Uterus (tissue), 3 donors: ENCODE measurements at regions not wholly inside any gene's neighbourhood (a gene's known extent, or its start where the extent isn't known, plus 50 kb on each side); places are given as distances from the start of the nearest gene placed in this dataset.

Experiments
- DNase-seq, 2 donors: peaks; one replicate each; pipeline ENCODE4 v3.0.0-alpha.2; 2019 to 2020
- H3K27ac ChIP-seq, 2 donors: fragments of 200-600 bp; sonication (generic); 1 replicate in 1 of 2; 2 replicates in 1 of 2; pipeline ENCODE4 v1.5.1; 2016 to 2018
- H3K27me3 ChIP-seq, 2 donors: fragments of 200-600 bp; sonication (generic); one replicate each; pipeline ENCODE4 v1.5.1; 2018 to 2019; ENCODE audit warnings: control low read depth in 1 of 2
- H3K36me3 ChIP-seq, 2 donors: fragments of 200-600 bp; sonication (generic); one replicate each; pipeline ENCODE4 v1.5.1; 2019; ENCODE audit warnings: control low read depth in 1 of 2
- H3K4me1 ChIP-seq, 2 donors: fragments of 200-600 bp; sonication (generic); one replicate each; pipeline ENCODE4 v1.5.1; 2018 to 2019; ENCODE audit warnings: control low read depth in 1 of 2
- H3K4me3 ChIP-seq, 2 donors: fragments of 200-600 bp; sonication (generic); 1 replicate in 1 of 2; 2 replicates in 1 of 2; pipeline ENCODE4 v1.5.1; 2018 to 2019; ENCODE audit warnings: mild to moderate bottlenecking in 1 of 2
- H3K9me3 ChIP-seq, 2 donors: fragments of 200-600 bp; sonication (generic); one replicate each; pipeline ENCODE4 v1.5.1; 2019; ENCODE audit warnings: control low read depth in 1 of 2
- POLR2A ChIP-seq, 2 donors: fragments of 450-650 bp; IDR thresholded peaks; one replicate each; pipeline ENCODE4 v1.6.1; 2016; ENCODE audit warnings: antibody characterized with exemption in 2 of 2, mild to moderate bottlenecking in 1 of 2, moderate library complexity in 1 of 2
- intact Hi-C: fragments of 100-400 bp; cut with DNase I; formaldehyde crosslinking; loops from one replicate; pipeline ENCODE4 v1.15.1; 2023; ENCODE audit warnings: low total_unique reads
- TF ChIP-seq, protein P1 (sequence below), 4 experiments: fragments of 200-600 bp in 2 of 4; fragments of 450-650 bp in 2 of 4; sonication (generic) in 2 of 4; IDR thresholded peaks; one replicate each; pipeline ENCODE4 v1.5.1; 2016 to 2019; ENCODE audit warnings: antibody characterized with exemption in 4 of 4, mild to moderate bottlenecking in 2 of 4, moderate library complexity in 1 of 4
- donor health status: DM: yes; HTN: yes; CAD: no.

DNA sequence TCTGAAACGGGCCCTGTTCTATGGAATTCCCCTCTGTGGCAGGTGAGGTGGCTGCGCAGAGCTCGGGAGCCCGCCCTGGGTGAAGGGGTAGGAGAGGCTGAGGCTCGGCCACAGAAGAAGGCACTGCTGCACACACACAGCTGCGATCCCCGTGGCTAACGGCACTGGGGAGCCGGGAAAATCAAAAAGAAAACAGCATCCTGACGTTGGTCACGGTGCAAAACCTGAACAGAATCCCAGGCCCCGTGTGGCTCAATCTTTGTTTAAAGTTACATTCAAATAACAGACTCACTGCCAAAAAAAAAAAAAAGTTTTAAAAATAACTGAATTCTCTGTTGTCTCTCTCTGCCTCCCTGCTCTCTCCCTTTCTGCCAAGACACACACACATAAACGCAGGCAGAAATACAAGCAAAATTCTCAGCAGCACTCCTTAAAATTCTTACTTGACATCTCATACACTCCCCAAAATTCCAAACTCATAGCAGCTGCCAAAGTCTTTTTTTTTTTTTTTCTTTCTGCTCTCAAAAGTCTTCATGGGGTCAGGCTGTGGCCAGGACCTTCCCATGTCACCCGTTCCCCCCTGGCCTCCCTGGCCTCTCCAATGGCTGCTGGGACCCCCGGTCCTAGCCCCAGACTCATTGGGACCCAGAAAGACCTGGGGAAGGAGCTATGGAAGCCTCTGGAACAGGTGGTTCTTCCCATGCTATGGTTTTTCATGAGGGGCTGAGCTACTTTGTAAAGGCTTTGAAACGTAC is 248.8 kb downstream of the TTLL2 start:
- no peaks in the 10 kb centered on the region for H3K9me3 ChIP-seq
- H3K27ac ChIP-seq, result peak overlapping the region; percentile 91 to 95
- H3K27me3 ChIP-seq, result no peaks in the 10 kb centered on the region
- peak in 1 of 2 donors; percentile 69 for DNase-seq
- intact Hi-C loops, result no loop called here
- TF ChIP-seq, protein P1, sequence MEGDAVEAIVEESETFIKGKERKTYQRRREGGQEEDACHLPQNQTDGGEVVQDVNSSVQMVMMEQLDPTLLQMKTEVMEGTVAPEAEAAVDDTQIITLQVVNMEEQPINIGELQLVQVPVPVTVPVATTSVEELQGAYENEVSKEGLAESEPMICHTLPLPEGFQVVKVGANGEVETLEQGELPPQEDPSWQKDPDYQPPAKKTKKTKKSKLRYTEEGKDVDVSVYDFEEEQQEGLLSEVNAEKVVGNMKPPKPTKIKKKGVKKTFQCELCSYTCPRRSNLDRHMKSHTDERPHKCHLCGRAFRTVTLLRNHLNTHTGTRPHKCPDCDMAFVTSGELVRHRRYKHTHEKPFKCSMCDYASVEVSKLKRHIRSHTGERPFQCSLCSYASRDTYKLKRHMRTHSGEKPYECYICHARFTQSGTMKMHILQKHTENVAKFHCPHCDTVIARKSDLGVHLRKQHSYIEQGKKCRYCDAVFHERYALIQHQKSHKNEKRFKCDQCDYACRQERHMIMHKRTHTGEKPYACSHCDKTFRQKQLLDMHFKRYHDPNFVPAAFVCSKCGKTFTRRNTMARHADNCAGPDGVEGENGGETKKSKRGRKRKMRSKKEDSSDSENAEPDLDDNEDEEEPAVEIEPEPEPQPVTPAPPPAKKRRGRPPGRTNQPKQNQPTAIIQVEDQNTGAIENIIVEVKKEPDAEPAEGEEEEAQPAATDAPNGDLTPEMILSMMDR (IDR thresholded peaks at IDR 0.05), result no peak
- TF ChIP-seq POLR2A (IDR thresholded peaks at IDR 0.05), result no peak
- no peaks in the 10 kb centered on the region for H3K36me3 ChIP-seq
- H3K4me3 ChIP-seq, result peak overlapping the region in 1 of 2 donors; percentile 11
- peaks cover 3 to 8% of the 10 kb centered on the region in 2 donors for H3K4me1 ChIP-seq

DNA sequence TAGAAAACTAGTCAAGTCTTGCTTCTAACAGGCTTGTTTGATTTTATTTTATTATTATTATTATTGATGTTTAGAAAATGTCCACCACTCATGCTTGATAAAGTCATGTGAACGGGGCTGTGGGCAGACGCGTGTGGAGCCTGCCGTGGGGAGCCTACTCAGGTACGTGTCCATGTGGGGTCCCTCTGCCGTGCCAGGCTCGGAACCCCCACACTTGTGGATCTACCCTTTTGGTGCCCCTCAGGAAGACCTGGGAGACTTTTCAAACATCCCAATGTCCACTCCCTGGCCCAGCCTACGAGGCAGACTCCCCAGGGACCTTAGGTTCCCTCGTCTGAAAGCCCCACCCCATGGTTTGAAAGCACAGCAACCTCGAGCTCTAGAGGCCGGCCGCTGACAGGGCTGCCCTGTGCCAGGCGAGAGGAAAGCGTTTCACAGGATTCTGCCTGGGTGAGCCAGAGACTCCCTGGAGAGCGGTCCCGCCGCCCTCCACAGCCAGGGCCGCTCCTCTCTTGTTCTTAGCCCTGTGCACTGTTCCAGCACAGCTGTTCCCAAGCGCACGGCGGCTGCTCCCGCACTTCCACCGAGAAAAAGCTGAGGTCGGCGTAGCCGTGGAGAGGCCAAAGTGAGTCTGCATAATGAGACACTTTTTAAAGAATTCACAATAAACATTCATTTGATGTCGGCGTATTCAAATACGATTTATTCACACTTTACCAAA is 249.7 kb downstream of the TTLL2 start:
- no peaks in the 10 kb centered on the region for H3K27me3 ChIP-seq
- intact Hi-C loops, result no loop called here
- no peak overlapping the region for H3K4me3 ChIP-seq
- peak in 1 of 2 donors; percentile 66 for DNase-seq
- no peaks in the 10 kb centered on the region for H3K36me3 ChIP-seq
- no peaks in the 10 kb centered on the region for H3K9me3 ChIP-seq
- H3K27ac ChIP-seq, result peak overlapping the region; percentile 91 to 95
- peaks cover 3 to 8% of the 10 kb centered on the region in 2 donors for H3K4me1 ChIP-seq
- TF ChIP-seq, protein P1 (IDR thresholded peaks at IDR 0.05), result no peak
- peak in 1 of 2 donors; percentile 7 for TF ChIP-seq POLR2A (IDR thresholded peaks at IDR 0.05)

DNA sequence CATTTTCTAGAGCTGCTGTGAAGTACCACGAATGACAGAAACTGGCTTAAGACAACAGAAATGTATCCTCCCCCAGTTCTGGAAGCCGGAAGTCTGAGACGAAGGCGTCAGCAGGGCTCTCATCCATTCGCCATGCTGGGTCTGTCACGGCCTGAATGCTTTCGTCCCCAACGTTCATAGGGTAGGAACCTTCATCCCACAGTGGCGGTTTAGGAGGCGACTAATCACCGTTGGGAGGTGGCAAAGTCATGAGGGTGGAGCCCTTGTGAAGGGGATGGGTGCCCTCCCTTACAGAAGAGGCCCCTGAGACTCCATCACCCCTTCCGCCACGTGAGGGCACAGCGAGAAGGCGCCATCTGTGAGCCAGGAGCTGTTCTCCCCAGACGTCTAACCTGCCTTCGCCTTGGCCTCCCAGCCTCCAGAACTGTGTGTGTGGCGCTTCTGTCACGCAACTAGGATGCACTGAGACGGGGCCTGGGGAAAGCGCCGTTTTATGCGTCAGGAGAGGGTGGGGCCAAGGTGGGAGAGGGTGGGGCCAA is 250.3 kb downstream of the TTLL2 start:
- no peaks in the 10 kb centered on the region for H3K9me3 ChIP-seq
- H3K4me3 ChIP-seq, result no peak overlapping the region
- no peaks in the 10 kb centered on the region for H3K36me3 ChIP-seq
- H3K27me3 ChIP-seq, result no peaks in the 10 kb centered on the region
- DNase-seq, result no peak
- peaks cover 3 to 8% of the 10 kb centered on the region in 2 donors for H3K4me1 ChIP-seq
- intact Hi-C loops, result no loop called here
- peak overlapping the region; percentile 91 to 95 for H3K27ac ChIP-seq
- no peak for TF ChIP-seq POLR2A (IDR thresholded peaks at IDR 0.05)
- TF ChIP-seq, protein P1 (IDR thresholded peaks at IDR 0.05), result no peak

DNA sequence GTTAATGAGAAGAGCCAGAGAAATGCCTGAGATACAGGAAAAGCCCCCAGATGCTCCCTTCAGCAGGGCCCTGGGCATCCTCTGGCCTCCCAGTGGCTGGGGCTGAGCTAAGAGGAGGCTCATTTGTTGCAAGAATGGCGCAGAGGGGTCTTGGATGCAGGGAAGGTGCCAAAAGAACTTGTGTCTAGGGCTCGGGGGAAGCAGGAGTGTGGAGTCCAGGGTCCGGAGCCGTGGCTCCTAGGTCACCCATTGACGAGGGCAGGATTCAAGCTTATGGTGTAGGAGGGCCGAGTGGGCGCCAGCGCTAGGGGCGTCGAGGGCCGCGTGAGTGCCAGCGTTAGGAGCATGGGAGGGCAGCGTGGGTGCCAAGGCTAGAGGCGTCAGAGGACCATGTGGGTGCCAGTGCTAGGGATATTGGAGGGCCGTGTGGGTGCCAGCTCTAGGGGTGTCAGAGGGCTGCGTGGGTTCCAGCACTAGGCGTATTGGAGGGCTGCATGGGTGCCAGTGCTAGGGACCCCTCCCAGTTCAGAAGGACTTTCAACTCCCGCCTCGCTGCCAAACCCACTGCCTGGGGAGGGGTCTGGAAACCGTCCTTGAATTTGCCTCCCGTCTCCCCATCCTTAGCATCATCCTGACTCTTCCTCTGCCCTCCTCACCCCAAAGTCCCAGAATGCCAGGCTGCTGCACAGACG is 250.5 kb upstream of the AFDN start:
- Histone ChIP-seq H3K27ac (no peak overlapping the region), H3K9me3 (no peaks in the 10 kb centered on the region), H3K4me1 (peaks cover 3 to 8% of the 10 kb centered on the region in 2 donors), H3K4me3 (no peak overlapping the region), H3K36me3 (no peaks in the 10 kb centered on the region), H3K27me3 (no peaks in the 10 kb centered on the region)
- TF ChIP-seq POLR2A (IDR thresholded peaks at IDR 0.05), result no peak
- TF ChIP-seq, protein P1 (IDR thresholded peaks at IDR 0.05), result no peak
- no peak for DNase-seq
- intact Hi-C loops, result no loop called here
